NCI-H1105 (cell line): ENCODE measurements at regions not wholly inside any gene's neighbourhood (a gene's known extent, or its start where the extent isn't known, plus 50 kb on each side); places are given as distances from the start of the nearest gene placed in this dataset.

Experiments used
- DNase-seq: peaks from one replicate; lab custom pipeline; 2025; lab: John Stamatoyannopoulos, UW

DNA sequence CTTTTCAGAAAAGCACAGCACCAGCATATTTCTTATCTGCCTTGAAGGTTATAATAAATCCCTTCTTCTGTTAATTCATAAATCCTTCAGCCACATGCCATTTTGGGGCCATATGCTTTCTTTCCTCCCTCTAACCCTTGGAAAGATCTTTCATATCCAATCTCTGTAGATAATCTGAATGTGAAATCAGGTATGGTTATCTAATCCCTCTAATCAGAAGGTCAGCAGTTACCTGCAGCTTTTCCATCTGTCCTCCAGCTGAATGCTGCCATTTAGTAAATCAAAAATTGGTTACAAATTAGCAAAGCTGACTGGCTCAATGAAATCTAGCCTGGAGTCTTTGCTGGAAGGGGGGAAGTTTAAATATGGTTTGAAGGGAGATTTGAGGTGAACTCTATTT, 230.5 kb downstream of the PIK3C3 start:
- DNase-seq, result no peak

DNA sequence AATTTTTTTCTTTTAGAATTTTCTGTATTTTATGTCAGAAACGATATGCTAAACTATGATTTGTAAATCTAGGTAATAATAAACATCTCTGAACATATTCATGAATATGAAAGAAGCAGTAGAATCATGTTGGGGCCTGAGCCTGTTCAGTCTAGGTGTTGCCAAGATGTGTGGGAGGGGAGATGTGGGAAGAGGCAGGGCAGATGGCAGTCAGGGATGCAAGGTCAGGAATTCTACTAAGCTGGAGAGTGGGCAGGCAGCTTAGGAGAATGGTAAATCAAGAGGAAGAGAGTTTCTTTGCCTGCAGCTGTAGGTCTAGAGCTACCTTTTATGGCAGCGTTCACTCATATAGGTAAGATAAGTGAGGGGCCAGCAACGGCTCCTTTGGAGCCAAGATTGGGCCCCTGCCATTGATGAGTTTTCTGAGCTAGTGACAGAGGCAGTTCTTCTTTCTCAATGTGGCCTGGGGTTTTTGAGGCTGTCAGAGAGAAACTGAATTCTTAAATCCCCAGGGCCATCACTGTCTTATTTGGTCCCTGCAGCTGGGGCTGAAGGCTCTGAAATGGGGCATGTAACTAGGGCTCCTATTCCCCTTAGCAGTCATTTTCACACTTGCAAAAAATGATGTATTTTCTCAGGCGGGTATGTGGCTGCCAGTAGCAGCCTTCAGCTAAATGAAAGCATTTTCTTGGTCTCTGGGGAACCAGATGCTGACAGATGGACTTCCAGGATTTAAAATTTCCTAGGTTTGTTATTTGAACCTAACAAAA, 232.8 kb downstream of the PIK3C3 start:
- no peak for DNase-seq

DNA sequence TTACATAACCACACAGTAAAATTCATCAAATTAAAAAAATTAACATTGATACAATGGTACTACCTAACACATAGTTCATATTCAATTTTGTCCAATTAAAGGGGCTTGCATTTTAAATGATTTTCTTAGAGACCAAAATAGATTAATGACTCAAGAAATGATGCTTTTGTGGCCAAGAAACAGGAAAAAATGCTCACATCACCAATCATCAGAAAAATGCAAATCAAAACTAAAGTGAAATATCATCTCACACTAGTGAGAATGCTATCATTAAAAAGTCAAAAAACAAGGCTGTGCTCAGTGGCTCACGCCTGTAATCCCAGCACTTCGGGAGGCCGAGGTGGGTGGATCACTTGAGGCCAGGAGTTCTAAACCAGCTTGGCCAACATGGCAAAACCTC, 235.6 kb downstream of the PIK3C3 start:
- DNase-seq, result no peak

DNA sequence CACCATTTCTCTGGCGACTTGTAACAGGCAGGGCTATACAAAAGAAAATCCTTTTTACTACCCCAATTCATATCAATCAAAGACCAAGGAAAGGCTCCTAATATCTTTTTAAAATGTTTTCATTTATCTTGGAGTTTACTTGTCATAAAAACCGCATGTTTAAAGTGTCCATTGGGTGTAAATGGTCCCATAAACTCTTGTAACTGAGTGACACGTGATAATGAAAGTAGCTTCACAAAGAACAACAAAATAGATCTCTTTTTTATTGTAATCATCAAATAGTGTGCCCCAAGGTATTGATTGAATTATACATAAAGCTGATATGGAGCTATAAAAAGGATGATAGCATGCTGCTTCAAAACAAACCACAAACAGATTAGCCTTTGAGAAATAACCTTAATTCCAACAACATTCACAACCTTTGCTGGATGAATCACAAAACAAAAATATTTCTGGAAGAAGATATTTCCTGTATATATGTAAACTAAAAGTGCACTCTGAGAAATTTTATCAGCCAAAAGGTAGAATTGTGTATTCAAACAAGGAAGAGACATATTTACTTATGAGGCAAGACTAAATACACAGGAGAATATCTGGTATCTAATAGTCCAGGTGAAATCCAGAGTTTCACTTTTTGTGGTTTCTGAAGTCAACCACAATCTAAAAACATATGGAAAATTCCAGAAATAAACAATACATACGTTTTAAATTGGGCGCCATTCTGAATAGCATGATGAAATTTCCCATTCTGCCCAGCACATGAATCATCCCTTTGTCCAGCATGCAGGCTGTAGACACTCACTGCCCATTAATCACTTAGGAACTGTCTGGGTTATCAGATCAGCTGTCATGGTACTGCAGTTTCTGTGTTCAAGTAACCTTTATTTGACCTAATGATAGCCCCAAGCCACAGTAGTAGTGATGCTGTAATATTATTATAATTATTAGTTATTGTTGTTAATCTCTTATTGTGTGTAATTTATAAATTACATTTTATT, 237.5 kb downstream of the PIK3C3 start:
- no peak for DNase-seq

DNA sequence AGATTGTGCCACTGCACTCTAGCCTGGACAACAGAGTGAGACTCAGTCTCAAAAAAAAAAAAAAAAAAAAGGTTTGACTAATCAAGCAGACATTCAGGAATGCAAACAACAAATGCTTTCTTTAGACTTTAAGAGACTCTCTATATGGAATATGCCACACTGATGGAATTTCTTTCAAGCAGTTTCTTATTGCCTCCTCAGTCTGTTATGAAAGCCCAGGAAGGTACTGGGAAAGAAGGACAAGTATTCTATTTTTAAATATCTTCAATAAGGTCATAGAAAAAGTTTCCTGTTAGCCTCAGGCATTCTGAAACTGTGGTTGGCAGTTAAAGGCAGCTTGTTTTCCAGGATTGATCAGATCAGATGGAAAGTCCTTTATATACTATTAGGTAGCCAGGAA, 241.6 kb downstream of the PIK3C3 start:
- DNase-seq, result no peak

DNA sequence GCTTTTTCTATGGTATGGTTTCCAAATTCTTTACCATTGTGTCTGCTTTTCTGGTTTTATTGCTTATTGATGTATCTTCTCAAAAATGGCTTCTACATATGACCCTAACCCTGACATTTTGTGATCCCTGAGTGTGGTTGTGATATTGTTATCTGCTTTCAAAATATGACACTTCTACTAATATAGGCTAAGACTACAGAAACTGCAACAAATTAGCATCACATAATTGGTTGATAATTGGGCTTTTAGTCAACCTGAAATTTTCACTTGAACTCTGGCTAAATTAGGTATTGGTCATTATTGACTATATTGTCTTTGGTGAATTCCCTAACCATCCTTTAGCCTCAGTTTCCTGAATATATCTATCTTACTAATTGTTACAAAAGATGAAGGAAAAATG, 246.1 kb downstream of the PIK3C3 start:
- DNase-seq, result no peak

DNA sequence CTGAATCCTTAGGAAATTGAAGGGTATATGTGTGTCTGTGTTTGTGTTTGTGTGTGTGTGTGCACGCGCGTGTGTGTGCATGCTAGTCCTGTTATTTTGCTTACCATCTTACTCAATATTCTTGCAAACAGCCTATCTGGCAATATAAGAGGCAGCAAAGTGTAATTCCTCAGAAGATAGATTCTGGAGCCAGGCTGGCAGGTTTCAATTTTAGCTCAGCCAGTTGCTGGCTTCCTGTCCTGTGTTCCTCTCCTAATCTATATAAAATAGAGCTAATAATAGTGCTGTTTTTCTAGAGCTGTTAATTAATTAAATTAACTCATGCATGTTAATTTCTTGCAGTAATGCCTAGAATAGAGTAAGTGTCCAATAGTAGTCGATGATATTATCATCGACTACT, 256.2 kb downstream of the PIK3C3 start:
- DNase-seq, result no peak

DNA sequence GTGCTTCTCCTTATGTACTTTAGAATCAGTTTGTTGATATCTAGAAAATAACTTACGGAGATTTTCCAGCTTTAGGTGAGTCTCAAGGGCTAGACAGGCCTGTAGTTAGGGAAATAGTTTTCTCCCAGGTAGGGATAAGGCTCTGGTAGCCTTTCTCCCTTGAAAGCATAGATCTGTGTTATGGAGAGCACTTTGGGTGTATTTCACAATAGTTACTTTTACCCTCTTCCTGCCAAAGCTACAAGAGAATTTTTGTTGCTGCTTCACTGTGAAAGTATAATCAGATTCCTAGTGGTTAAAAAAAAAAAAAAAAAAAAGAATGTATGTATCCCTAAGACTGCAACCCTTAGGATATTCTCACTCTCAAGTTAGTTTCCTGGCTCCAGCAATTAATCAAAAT, 267.5 kb downstream of the PIK3C3 start:
- no peak for DNase-seq

DNA sequence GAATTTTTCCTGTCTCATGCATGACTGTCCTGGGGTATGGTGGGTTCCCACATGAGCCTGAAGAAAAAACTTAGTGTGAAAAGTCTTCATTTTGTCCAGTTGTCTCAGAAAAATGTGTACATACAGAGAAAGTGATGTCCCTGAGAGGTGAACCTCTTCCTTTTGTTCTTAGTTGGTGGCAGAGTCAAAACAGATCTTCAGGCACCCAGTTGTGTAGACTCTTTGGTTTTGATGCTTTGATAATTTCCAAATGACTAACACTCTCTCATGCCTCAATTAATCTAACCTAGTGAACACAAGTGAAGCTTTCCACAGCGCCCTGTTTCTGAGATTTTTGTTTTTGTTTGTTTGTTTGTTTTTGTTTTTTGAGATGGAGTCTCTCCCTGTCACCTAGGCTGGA, 273.5 kb downstream of the PIK3C3 start:
- DNase-seq, result no peak

DNA sequence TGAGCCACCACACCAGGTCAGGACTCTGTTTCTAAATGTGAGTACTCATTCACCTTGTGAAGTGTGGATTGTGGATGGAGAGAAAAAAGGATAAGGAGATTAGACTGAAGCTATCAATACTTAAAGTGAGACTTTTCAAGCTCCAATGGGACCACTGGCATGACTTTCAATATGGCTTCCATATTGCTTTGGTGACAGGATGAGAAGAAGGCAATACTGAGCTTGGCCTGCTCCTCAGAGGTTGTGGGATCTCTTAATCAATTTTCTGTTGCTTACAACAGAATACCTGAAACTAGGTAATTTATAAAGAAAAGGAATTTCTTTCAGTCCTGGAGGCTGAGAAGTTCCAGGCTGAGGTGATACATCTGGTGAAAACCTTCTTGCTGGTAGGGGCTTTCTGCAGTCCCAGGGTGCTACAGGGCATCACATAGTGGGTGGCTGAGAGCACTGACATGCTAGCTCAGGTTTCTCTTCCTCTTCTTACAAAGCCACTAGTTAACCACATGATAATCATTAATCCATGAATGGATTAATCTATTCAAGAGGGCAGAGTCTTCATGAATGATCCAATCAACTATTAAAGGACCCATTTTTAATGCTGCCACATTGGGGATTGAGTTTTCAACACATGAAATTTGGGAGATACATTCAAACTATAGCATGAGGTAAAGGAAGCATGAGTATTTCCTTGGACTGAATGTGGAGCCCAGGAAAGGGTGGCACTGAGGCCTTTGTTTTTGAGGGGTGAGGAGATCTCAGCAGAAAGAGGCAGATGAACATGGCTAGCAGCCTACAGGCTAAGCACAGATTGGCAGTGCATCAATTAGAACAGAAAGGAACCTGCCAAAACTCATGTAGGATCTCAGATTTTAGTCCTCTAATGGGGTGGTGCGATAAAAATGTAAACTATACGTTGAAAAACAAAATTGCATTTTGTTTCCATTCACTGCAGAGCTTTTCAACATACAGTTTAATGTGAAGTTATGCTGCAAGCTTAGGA, 274.5 kb downstream of the PIK3C3 start:
- DNase-seq, result no peak

DNA sequence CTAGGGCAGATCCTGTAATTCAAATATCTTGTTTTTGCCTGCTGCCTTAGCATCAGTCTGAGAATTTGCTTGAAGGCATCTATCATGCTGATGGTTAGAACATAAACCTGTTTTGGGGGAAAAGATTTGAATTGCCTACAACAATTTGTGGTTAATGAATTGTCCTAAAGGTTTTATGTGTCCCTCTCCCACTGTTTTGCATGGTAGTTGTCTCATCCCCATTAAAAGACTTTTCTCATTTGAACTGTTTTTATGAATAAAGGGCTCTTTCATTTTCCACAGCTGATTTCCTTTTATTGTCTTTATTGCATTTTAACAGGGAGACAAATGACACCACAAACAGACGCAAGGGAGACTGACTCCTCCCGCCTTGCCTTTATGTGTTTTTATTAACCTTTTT, 275.6 kb downstream of the PIK3C3 start:
- no peak for DNase-seq

DNA sequence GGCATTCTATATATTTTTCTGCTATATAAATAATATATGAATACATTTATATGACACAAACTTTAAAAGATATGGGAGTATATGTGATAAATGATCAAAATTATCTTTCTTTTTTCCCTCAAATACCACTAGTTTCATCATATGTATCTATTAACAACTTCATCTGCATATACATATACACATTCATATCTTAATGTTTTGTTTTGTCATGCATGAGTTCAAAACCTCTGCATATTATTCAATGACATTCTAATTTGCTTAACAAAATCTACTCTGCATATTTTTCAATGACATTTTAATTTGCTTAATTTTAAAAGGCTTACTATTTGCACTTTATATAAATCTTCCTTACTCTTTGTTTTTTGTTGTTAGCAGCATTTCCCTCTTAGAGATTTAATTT, 276.2 kb downstream of the PIK3C3 start:
- DNase-seq, result no peak

DNA sequence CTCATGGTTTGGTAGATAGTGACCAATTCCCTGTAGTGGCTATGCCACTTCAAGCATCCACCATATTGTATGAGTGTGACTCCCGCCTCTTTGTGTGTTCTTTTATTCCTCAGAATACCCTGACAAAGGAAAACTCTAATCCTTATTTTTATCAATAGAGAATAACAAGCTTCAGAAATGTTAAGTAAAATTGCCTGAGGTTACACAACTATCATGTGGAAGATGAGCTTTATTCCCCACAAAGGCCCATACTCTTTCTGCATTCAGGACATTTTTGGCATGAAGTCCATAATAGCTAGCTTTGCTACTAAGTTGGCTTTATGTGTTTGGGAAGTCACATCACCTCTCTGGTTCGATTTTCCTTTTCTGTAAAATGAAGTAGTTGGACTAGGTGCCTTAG, 276.8 kb downstream of the PIK3C3 start:
- no peak for DNase-seq

DNA sequence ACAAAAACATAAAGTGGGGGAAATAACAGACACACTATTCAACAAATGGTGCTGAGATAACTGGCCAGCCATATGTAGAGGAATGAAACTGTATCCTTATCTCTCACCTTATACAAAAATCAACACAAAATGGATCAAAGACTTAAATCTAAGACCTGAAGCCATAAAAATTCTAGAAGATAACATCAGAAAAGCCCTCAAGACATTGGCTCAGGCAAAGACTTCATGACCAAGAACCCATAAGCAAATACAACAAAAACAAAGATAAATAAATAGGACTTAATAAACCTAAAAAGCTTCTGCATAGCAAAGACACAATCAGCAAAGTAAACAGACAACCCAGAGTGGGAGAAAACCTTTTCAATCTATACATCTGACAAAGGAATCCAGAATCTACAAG, 278.9 kb downstream of the PIK3C3 start:
- DNase-seq, result no peak

DNA sequence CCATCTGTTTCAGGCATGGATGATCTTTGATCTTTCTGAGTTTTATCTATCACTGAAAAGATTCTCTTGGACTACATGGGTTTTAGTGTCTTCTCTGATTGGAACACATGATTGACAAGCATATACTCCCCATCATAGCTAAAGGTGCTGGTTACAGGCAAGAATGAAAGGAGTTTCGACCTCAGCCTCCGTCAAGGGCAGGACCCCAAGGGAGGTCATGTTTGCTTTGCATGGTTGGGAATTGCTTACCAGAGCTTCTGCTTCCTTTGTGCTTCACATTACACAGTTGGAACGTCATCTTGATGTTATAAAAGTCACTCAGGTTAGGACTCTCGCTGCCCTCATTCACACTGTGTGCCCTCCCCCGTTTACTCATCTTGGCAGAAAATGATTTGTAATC, 287.7 kb downstream of the PIK3C3 start:
- DNase-seq, result no peak

DNA sequence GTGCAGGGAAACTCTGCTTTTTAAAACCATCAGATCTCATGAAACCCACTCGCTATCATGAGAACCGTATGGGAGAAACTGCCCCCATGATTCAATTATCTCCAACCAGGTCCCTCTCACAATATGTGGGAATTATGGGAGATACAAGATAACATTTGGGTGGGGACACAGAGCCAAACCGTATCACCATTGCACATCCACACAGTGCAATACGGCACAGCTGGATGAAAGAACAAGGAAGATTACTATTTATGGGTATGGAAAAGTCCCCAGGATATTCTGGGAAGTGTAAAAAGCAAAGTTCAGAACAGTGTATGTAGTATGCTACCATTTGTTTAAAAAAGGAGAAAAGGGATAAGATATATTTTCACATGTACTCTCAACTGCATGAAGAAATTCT, 290.1 kb downstream of the PIK3C3 start:
- DNase-seq, result no peak

DNA sequence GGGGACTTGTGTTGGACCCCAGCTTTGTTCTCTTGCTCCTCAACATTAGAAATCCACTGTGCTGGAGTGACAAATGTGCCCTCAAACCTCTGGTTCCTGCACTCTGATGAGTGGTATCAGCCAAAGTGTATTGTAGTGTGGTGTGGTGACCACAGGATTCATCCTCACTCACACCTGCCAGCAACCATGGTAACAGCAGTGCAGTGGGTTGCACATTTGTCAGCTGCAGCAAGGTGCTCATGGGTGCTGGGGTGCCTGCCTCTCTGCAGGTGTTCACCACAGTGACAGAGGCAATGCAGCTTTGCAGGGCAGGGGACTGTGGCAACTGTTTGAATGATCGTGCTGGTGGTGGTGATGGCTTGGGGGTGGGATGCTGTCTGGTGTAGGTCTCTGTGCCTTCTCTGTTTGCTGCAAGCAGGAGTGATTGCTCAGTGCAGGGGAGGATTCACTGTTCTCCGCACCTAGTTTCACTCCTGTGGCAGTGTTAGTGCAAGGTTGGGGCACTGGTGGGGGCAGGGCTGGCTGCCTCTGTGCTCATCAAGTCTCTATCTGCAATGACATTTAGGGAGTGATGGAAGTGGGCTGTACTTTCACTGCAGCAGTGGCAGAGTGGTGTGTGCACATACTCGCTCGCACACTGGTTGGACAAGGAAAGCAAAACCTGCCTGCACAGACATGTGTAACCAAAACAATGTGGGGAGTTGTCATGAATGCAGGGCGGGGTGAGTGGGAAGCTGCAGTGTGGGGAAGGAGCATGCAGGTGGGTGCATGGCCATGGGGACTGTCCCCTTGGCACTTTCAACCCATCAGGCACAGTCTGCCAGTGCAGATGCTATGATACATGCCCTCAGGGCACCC, 301.1 kb downstream of the PIK3C3 start:
- DNase-seq, result no peak

DNA sequence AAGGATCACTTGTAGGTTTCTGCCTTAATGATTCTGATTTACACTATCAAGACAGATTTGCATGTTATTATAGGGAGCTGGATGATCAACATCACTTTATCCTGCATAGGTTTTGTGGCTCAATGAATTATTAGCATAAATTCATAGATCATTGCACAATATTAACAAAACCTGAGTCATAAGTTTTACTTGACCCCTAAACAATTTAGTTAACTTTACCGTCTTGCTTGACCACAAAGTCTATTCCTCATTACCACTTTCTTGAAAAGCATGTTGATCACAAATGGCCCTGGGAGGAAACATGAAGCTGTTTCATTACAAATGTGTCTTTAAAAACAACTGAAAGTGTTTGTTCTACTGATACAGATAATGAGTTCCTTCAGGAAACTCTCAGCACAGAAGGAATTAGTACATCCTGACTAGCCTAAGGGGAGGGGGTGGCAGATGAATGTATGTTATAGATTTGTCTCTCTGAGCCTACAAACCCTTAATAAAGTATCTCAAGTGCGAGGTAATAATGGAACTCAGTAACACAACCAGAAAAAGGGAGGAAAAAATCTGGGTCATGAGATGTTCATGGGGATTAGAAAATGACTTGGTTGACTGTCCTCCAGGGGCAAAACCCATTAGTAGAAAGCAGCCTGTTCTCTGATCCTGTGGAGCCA, 303.4 kb downstream of the PIK3C3 start:
- DNase-seq, result no peak

DNA sequence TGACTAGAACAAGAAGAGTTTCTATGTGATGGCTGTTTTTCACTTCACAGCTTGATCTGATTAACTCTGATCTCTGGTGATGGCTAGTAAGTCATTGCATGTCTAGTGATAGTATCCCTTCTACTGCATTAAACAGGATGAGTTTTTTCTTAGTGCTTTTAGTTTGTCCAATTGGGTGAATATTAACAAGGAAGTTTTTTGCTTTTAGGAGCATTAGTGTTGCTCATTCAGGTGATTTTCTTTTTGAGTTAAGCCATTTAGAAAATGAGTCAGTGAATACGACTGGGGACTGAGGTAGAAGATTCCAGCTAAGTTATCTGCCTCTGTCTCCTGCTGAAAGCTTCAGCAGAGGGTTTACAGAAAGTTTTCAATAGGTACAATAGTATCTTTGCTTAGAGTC, 306.7 kb downstream of the PIK3C3 start:
- no peak for DNase-seq

DNA sequence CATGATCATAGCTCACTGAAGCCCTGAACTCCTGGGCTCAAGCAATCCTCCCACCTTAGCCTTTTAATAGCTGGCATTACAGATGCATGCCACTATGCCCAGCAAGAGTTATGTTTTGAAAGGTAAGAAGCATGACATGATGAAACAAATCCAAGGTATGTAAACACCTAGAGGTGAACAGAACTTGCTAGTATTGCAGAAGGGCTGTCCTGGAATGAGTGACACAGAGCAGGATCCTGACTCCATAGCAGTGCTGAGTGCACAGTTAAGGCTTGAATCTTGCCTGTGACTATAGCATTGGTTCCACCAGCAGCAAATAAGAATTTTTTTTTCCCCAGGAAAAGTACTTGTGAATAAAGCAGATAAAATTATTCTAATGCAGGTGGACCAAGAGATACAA, 309.5 kb downstream of the PIK3C3 start:
- no peak for DNase-seq
